OCI-LY7 (cell line): ENCODE measurements at regions not wholly inside any gene's neighbourhood (a gene's known extent, or its start where the extent isn't known, plus 50 kb on each side); places are given as distances from the start of the nearest gene placed in this dataset.
A peak's percentile ranks its signal among the peaks of the same experiment; 100 is the strongest.

Experiments
- BruUV-seq: library from RNA; stranded (reverse); fragments of 400-500 nt; replicated peaks from 2 replicates; lab custom pipeline; 2021; lab: Mats Ljungman, UMichigan
- CTCF ChIA-PET: fragments of 300-600 bp; sonication (Branson Sonifier 250); formaldehyde crosslinking; loops from one replicate; lab custom pipeline; 2022; ENCODE audit warnings: antibody characterized with exemption; ENCODE audit not compliant: unreplicated experiment; lab: Charles Lee
- POLR2A ChIA-PET: fragments of 300-600 bp; sonication (Branson Sonifier 250); formaldehyde crosslinking; loops from one replicate; lab custom pipeline; 2022; ENCODE audit warnings: antibody characterized with exemption; lab: Charles Lee
- DNase-seq: peaks from one replicate; pipeline ENCODE4 v3.0.0-alpha.2; 2015; ENCODE audit warnings: low spot score
- H2AFZ ChIP-seq: fragments of 200-600 bp; sonication (generic), shearing (Covaris generic); 2 replicates; pipeline ENCODE4 v1.6.1; 2014; ENCODE audit warnings: mild to moderate bottlenecking, antibody characterized with exemption, low read length, moderate library complexity
- H3K27ac ChIP-seq: fragments of 200-600 bp; sonication (generic); 2 replicates; pipeline ENCODE4 v1.5.1; 2014; ENCODE audit warnings: mixed run types, low read depth, mild to moderate bottlenecking, moderate library complexity, low read length, inconsistent platforms; ENCODE audit not compliant: poor library complexity, severe bottlenecking
- H3K36me3 ChIP-seq: fragments of 200-600 bp; sonication (generic); 2 replicates; pipeline ENCODE4 v1.6.1; 2014; ENCODE audit warnings: mild to moderate bottlenecking, antibody characterized with exemption, low read length, moderate library complexity, mixed read lengths; ENCODE audit not compliant: insufficient read depth
- H3K4me1 ChIP-seq: fragments of 200-600 bp; sonication (generic); 2 replicates; pipeline ENCODE4 v1.5.1; 2014; ENCODE audit warnings: mild to moderate bottlenecking, low read length; ENCODE audit not compliant: insufficient read depth, poor library complexity, severe bottlenecking
- H3K4me2 ChIP-seq: fragments of 200-600 bp; sonication (generic); 2 replicates; pipeline ENCODE4 v1.6.1; 2014; ENCODE audit warnings: mild to moderate bottlenecking, low read length
- H3K4me3 ChIP-seq: fragments of 200-600 bp; sonication (generic); 2 replicates; pipeline ENCODE4 v1.5.1; 2014; ENCODE audit warnings: mild to moderate bottlenecking, low read depth, low read length; ENCODE audit not compliant: poor library complexity, severe bottlenecking
- H3K79me2 ChIP-seq: fragments of 200-600 bp; sonication (generic); 2 replicates; pipeline ENCODE4 v1.6.1; 2016; ENCODE audit warnings: low read depth, mild to moderate bottlenecking, low read length, moderate library complexity, mixed read lengths; ENCODE audit not compliant: insufficient read depth
- H3K9me2 ChIP-seq: fragments of 200-600 bp; sonication (generic); 2 replicates; pipeline ENCODE4 v1.6.1; 2016; ENCODE audit warnings: mild to moderate bottlenecking, low read length, mixed read lengths; ENCODE audit not compliant: insufficient read depth
- H3K9me3 ChIP-seq: fragments of 200-600 bp; sonication (generic); 2 replicates; pipeline ENCODE4 v1.6.1; 2014; ENCODE audit warnings: mild to moderate bottlenecking, mixed run types, low read length, mixed read lengths
- H4K20me1 ChIP-seq: fragments of 200-600 bp; sonication (generic); 2 replicates; pipeline ENCODE4 v1.6.1; 2014; ENCODE audit warnings: mild to moderate bottlenecking, antibody characterized with exemption, low read length, moderate library complexity, mixed read lengths; ENCODE audit not compliant: insufficient read depth
- CTCF ChIP-seq: fragments of 200-600 bp; sonication (generic); conservative IDR thresholded peaks from 2 replicates; pipeline ENCODE4 v1.5.1; 2014; ENCODE audit warnings: mild to moderate bottlenecking, antibody characterized with exemption, low read length, moderate library complexity, mixed read lengths
- EZH2phosphoT487 ChIP-seq: fragments of 200-600 bp; sonication (generic); IDR thresholded peaks from 2 replicates; pipeline ENCODE4 v1.6.1; 2018; ENCODE audit warnings: low read depth, borderline replicate concordance, mild to moderate bottlenecking, mixed run types, antibody characterized with exemption, low read length, moderate library complexity, mixed read lengths
- intact Hi-C: fragments of 100-400 bp; cut with micrococcal nuclease; formaldehyde crosslinking; loops from one replicate; pipeline ENCODE4 v1.10.0; 2022; ENCODE audit not compliant: unreplicated experiment

GRCh38 chr7:24419077-24419476 lies 135.1 kb downstream of the NPY start:
- no peak overlapping the region for H3K4me2 ChIP-seq
- peaks cover 5% of the 10 kb centered on the region; the same call in 1 of the 2 replicates for H3K9me3 ChIP-seq
- H3K27ac ChIP-seq, result no peak overlapping the region
- ChIA-PET CTCF (no interaction called here), POLR2A (no interaction called here)
- H3K36me3 ChIP-seq, result no peaks in the 10 kb centered on the region
- H3K4me1 ChIP-seq, result no peaks in the 10 kb centered on the region
- no peak overlapping the region for H3K4me3 ChIP-seq
- TF ChIP-seq EZH2phosphoT487 (no peak), CTCF (no peak)
- H3K79me2 ChIP-seq, result no peaks in the 10 kb centered on the region
- intact Hi-C loops, result no loop called here
- no TSS peak for BruUV-seq
- H2AFZ ChIP-seq, result no peak overlapping the region
- H4K20me1 ChIP-seq, result no peaks in the 10 kb centered on the region
- no peaks in the 10 kb centered on the region for H3K9me2 ChIP-seq
- DNase-seq, result peak; percentile 24

GRCh38 chr7:24419511-24419910 lies 135.5 kb downstream of the NPY start:
- no TSS peak for BruUV-seq
- no peak overlapping the region for H3K27ac ChIP-seq
- H3K79me2 ChIP-seq, result no peaks in the 10 kb centered on the region
- no peaks in the 10 kb centered on the region for H3K4me1 ChIP-seq
- CTCF ChIA-PET, result no interaction called here
- 0 out of 2 replicates have a peak, but pooled peaks cover 1% of the 10 kb centered on the region for H3K9me3 ChIP-seq
- H4K20me1 ChIP-seq, result no peaks in the 10 kb centered on the region
- H3K4me2 ChIP-seq, result no peak overlapping the region
- intact Hi-C loops, result no loop called here
- no peak for DNase-seq
- H3K36me3 ChIP-seq, result no peaks in the 10 kb centered on the region
- H3K4me3 ChIP-seq, result no peak overlapping the region
- H3K9me2 ChIP-seq, result no peaks in the 10 kb centered on the region
- POLR2A ChIA-PET, result interaction anchor here (0.6 kb wide), 1 partner anchor 109 kb away, joined by 3 read pairs; no protein-coding TSS in a partner anchor
- no peak for TF ChIP-seq EZH2phosphoT487
- H2AFZ ChIP-seq, result no peak overlapping the region

GRCh38 chr7:24422441-24423010 lies 138.5 kb downstream of the NPY start:
- Histone ChIP-seq H3K9me2 (no peaks in the 10 kb centered on the region), H2AFZ (no peak overlapping the region), H3K27ac (no peak overlapping the region), H3K36me3 (no peaks in the 10 kb centered on the region), H3K4me1 (no peaks in the 10 kb centered on the region), H3K4me3 (no peak overlapping the region), H4K20me1 (no peaks in the 10 kb centered on the region), H3K4me2 (no peak overlapping the region), H3K79me2 (no peaks in the 10 kb centered on the region), H3K9me3 (peaks cover 10% of the 10 kb centered on the region)
- CTCF ChIA-PET, result interaction anchor here (0.6 kb wide), 1 partner anchor 16 kb away, joined by 3 read pairs; no protein-coding TSS in a partner anchor
- POLR2A ChIA-PET, result interaction anchor here (0.8 to 1.0 kb wide), 2 partner anchors 106 to 531 kb away, joined by 3 to 7 read pairs; no protein-coding TSS in a partner anchor
- no TSS peak for BruUV-seq
- intact Hi-C loops, result no loop called here
- TF ChIP-seq EZH2phosphoT487 (no peak), CTCF (no peak)
- DNase-seq, result no peak
